CD4-positive, alpha-beta memory T cell (primary cell): ENCODE measurements at regions not wholly inside any gene's neighbourhood (a gene's known extent, or its start where the extent isn't known, plus 50 kb on each side); places are given as distances from the start of the nearest gene placed in this dataset.
A peak's percentile ranks its signal among the peaks of the same experiment; 100 is the strongest.

Source experiments
- CTCF ChIA-PET: fragments of 350-600 bp; sonication (Branson Sonifier 250); formaldehyde crosslinking; loops from one replicate; lab custom pipeline; 2021; ENCODE audit warnings: inconsistent platforms; ENCODE audit not compliant: partially characterized antibody; lab: Charles Lee
- POLR2A ChIA-PET: fragments of 350-600 bp; sonication (Branson Sonifier 250); formaldehyde crosslinking; loops from one replicate; lab custom pipeline; 2021; ENCODE audit not compliant: partially characterized antibody; lab: Charles Lee
- DNase-seq, 5 donors: peaks; one replicate each; pipeline versions ENCODE4 v3.0.0 to v3.0.0-alpha.2; 2020 to 2022; ENCODE audit warnings: mixed read lengths in 1 of 5
- H3K27ac ChIP-seq: one replicate; pipeline ENCODE4 v1.7.0; 2013; ENCODE audit warnings: low read depth, low read length
- H3K27me3 ChIP-seq: 2 replicates; pipeline ENCODE4 v1.7.0; 2013; ENCODE audit warnings: mild to moderate bottlenecking, low read length, moderate library complexity; ENCODE audit not compliant: insufficient read depth
- H3K36me3 ChIP-seq: 2 replicates; pipeline ENCODE4 v1.7.0; 2013; ENCODE audit warnings: mild to moderate bottlenecking, low read length, moderate library complexity; ENCODE audit not compliant: insufficient read depth
- H3K4me1 ChIP-seq: 2 replicates; pipeline ENCODE4 v1.7.0; 2013; ENCODE audit warnings: mild to moderate bottlenecking, low read length, moderate library complexity; ENCODE audit not compliant: insufficient read depth
- H3K4me3 ChIP-seq, 2 donors: one replicate each; pipeline ENCODE4 v1.7.0; 2013; ENCODE audit warnings: low read length in 2 of 2, mild to moderate bottlenecking in 1 of 2
- H3K9me3 ChIP-seq, 2 donors: one replicate each; pipeline ENCODE4 v1.7.0; 2013; ENCODE audit warnings: low read length in 2 of 2, control low read depth in 1 of 2; ENCODE audit not compliant: control insufficient read depth in 1 of 2
- H3K27ac Mint-ChIP-seq, 7 donors: one replicate each; pipeline ENCODE4 v1.8.0; 2020 to 2021; ENCODE audit warnings: mixed read lengths in 7 of 7, mild to moderate bottlenecking in 6 of 7, inconsistent platforms in 3 of 7, moderate library complexity in 3 of 7
- H3K27me3 Mint-ChIP-seq, 2 donors: one replicate each; pipeline ENCODE4 v1.8.0; 2020 to 2021; ENCODE audit warnings: mixed read lengths in 2 of 2
- H3K36me3 Mint-ChIP-seq, 2 donors: one replicate each; pipeline ENCODE4 v1.8.0; 2020 to 2021; ENCODE audit warnings: mixed read lengths in 2 of 2, inconsistent platforms in 1 of 2, mild to moderate bottlenecking in 1 of 2
- H3K4me1 Mint-ChIP-seq, 4 donors: one replicate each; pipeline ENCODE4 v1.8.0; 2020 to 2021; ENCODE audit warnings: mixed read lengths in 4 of 4, mild to moderate bottlenecking in 1 of 4
- H3K4me3 Mint-ChIP-seq, 8 donors: one replicate each; pipeline ENCODE4 v1.8.0; 2020 to 2021; ENCODE audit warnings: mixed read lengths in 8 of 8, mild to moderate bottlenecking in 7 of 8, moderate library complexity in 6 of 8, inconsistent platforms in 3 of 8
- H3K9me3 Mint-ChIP-seq, 8 donors: one replicate each; pipeline ENCODE4 v1.8.0; 2020 to 2021; ENCODE audit warnings: mixed read lengths in 8 of 8, mild to moderate bottlenecking in 5 of 8, inconsistent platforms in 3 of 8, moderate library complexity in 1 of 8
- intact Hi-C: fragments of 100-400 bp; cut with micrococcal nuclease; formaldehyde crosslinking; loops from one replicate; pipeline ENCODE4 v1.15.1; 2023

DNA sequence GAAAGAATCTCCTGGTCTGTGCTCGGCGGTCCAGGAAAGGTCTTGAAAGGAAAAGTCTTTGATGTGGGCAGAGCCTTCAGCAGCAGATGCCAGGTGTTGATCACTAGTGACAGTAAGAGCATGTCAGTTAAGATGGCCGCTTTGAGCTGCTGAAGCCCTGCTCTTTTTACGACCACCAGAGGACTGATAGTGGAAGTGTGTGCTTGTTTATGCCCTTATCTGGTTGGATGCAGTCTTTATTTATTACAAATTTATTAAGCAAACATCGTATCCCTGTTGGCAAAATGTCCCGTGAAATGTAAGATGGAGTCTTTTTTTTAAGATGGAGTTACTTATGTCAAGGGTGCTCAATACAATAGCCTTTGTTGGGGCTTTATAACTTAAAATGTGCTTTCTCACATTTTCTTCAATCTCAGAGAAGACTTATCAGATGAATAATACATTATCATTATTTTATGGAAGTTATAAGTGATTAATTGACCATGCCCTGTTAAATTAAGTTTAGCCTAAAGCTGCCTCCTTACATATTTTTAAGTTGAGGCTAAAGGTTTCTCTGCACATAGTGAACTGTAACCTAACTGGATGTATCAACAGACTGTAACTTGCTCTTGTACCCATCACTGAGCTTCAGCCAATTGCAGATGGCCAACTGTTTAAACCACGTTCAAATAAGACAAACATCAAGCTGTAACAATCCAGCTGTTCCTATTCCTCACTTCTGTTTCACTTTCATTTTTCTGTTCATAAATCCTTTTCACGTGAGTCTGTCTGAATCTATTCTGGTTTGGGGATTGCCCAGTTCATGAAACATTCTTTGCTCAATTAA is 97.4 kb upstream of the PIK3CG start:
- Mint-ChIP-seq H3K4me3 (peak overlapping the region; percentile 75 to 89 (median 79)), H3K4me1 (peaks cover 21 to 32% (median 26%) of the 10 kb centered on the region in 4 donors), H3K36me3 (no peaks in the 10 kb centered on the region), H3K27ac (peak overlapping the region; percentile 47 to 93 (median 82)), H3K9me3 (no peaks in the 10 kb centered on the region), H3K27me3 (no peaks in the 10 kb centered on the region)
- POLR2A ChIA-PET, result interaction anchor here (1.3 to 2.3 kb wide), 3 partner anchors 9 to 400 kb away, joined by 4 to 12 read pairs (median 9); partner anchors contain the start of genes HBP1 and PIK3CG
- H3K9me3 ChIP-seq, result no peaks in the 10 kb centered on the region
- H3K4me1 ChIP-seq, result peaks cover 24% of the 10 kb centered on the region
- CTCF ChIA-PET, result interaction anchor here (1.4 kb wide), 1 partner anchor 108 kb away, joined by 5 read pairs; the partner anchor contains the start of gene CCDC71L
- H3K36me3 ChIP-seq, result no peaks in the 10 kb centered on the region
- H3K4me3 ChIP-seq, result peak overlapping the region in 1 of 2 donors; percentile 22
- H3K27me3 ChIP-seq, result no peaks in the 10 kb centered on the region
- peak in 3 of 5 donors; percentile 8 to 50 (median 34) for DNase-seq
- intact Hi-C loops, result no loop called here
- no peak overlapping the region for H3K27ac ChIP-seq

DNA sequence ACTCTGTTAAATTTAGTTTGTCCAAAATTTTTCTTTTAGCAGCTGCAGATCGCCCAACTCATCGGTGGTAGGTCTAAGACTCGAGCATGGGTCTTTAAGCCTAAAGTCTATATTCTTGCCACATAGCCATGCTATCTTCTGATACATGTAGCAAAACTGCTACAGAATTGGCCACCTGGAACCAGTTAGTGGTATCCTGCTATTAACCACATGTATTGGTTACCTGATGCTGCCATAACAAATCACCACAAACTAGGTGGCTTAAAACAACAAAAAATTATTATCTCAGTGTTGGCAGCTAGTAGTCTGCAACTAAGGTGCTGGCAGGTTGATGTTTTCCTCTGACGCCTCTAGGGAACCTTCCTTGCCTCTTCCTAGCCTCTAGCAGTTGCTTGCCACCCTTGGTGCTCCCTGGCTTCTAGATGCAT is 96.7 kb upstream of the PIK3CG start:
- H3K36me3 ChIP-seq, result no peaks in the 10 kb centered on the region
- no peaks in the 10 kb centered on the region for H3K9me3 ChIP-seq
- CTCF ChIA-PET, result interaction anchor here (1.4 kb wide), 1 partner anchor 108 kb away, joined by 5 read pairs; the partner anchor contains the start of gene CCDC71L
- Mint-ChIP-seq H3K9me3 (no peaks in the 10 kb centered on the region), H3K4me3 (peak overlapping the region; percentile 75 to 89 (median 79)), H3K36me3 (no peaks in the 10 kb centered on the region), H3K27ac (peak overlapping the region; percentile 6 to 94 (median 82)), H3K27me3 (no peaks in the 10 kb centered on the region), H3K4me1 (peaks cover 21 to 32% (median 26%) of the 10 kb centered on the region in 4 donors)
- no peak overlapping the region for H3K27ac ChIP-seq
- peak overlapping the region in 1 of 2 donors; percentile 22 for H3K4me3 ChIP-seq
- POLR2A ChIA-PET, result interaction anchor here (1.3 to 2.3 kb wide), 3 partner anchors 10 to 400 kb away, joined by 4 to 12 read pairs (median 9); partner anchors contain the start of genes HBP1 and PIK3CG
- intact Hi-C loops, result no loop called here
- DNase-seq, result peak; percentile 34 to 54 (median 40)
- no peaks in the 10 kb centered on the region for H3K27me3 ChIP-seq
- peaks cover 24% of the 10 kb centered on the region for H3K4me1 ChIP-seq

DNA sequence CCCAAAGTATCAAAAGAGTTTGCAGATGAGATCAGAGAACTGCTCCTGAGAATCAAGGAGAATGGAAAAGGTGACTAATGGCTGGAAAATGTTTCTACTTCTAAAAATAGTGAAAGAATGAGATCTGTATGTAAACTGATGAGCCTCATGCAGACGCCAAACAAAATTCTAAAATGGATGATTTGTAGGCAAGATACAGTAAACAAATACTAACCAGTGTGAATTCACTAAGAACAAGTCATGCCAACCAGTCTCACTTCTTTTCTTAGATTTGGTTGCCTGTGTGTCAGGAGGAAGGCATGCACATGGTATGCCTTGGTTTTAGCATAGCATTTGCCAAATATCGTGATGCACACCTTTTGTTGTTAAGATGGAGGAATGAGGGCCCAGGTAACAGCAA is 94.9 kb upstream of the PIK3CG start:
- ChIA-PET CTCF (interaction anchor here (1.3 kb wide), 1 partner anchor 12 kb away, joined by 3 read pairs; no protein-coding TSS in a partner anchor), POLR2A (no interaction called here)
- no peaks in the 10 kb centered on the region for H3K36me3 ChIP-seq
- no peaks in the 10 kb centered on the region for H3K9me3 ChIP-seq
- H3K27me3 ChIP-seq, result no peaks in the 10 kb centered on the region
- no peak overlapping the region for H3K27ac ChIP-seq
- intact Hi-C loops, result no loop called here
- no peaks in the 10 kb centered on the region for H3K36me3 Mint-ChIP-seq
- no peaks in the 10 kb centered on the region for H3K27me3 Mint-ChIP-seq
- no peak for DNase-seq
- no peaks in the 10 kb centered on the region for H3K9me3 Mint-ChIP-seq
- no peak overlapping the region for H3K4me3 Mint-ChIP-seq
- peaks cover 21 to 32% (median 26%) of the 10 kb centered on the region in 4 donors for H3K4me1 Mint-ChIP-seq
- peak overlapping the region in 1 of 7 donors; percentile 16 for H3K27ac Mint-ChIP-seq
- no peak overlapping the region for H3K4me3 ChIP-seq
- H3K4me1 ChIP-seq, result peaks cover 24% of the 10 kb centered on the region

- DNase-seq, result no peak
- peaks cover 0 to 5% (median 0%) of the 10 kb centered on the region in 8 donors for H3K9me3 Mint-ChIP-seq
- intact Hi-C loops, result no loop called here
These were observed 92.4 kb upstream of the PIK3CG start for GRCh38 chr7:106772655-106773108.

DNA sequence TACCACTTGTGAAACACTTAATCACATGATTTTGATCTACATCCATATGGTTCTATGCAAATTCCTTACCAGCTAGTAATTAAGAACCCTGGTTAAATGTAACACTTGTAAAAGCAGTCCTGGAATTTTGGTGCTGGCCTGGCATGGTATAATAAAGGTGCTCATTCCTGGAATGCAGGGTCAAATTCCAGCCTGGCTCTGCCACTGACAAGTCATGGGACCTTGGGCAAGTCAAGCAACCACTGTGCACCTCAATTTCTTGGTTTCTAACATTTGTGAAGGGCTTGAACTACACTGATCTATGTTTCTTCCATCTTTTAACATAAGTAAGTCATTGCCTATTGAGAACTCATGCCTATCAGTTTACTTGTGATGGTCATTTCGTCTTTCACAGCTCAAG is 91.9 kb upstream of the PIK3CG start:
- H3K27me3 Mint-ChIP-seq, result peaks cover 0 to 5% of the 10 kb centered on the region in 2 donors
- no peak overlapping the region for H3K4me3 Mint-ChIP-seq
- Histone ChIP-seq H3K27ac (no peak overlapping the region), H3K4me3 (no peak overlapping the region), H3K4me1 (peaks cover 6% of the 10 kb centered on the region), H3K9me3 (no peaks in the 10 kb centered on the region), H3K36me3 (no peaks in the 10 kb centered on the region), H3K27me3 (no peaks in the 10 kb centered on the region)
- intact Hi-C loops, result no loop called here
- no peak overlapping the region for H3K27ac Mint-ChIP-seq
- ChIA-PET POLR2A (no interaction called here), CTCF (no interaction called here)
- H3K9me3 Mint-ChIP-seq, result peaks cover 0 to 5% (median 0%) of the 10 kb centered on the region in 8 donors
- peaks cover 4 to 9% (median 6%) of the 10 kb centered on the region in 4 donors for H3K4me1 Mint-ChIP-seq
- no peak for DNase-seq
- H3K36me3 Mint-ChIP-seq, result no peaks in the 10 kb centered on the region

More at GRCh38 chr7:106772655-106773108, 92.4 kb upstream of the PIK3CG start:
- Mint-ChIP-seq H3K36me3 (no peaks in the 10 kb centered on the region), H3K4me1 (peaks cover 8 to 14% (median 11%) of the 10 kb centered on the region in 4 donors), H3K4me3 (no peak overlapping the region), H3K27ac (no peak overlapping the region), H3K27me3 (peaks cover 0 to 5% of the 10 kb centered on the region in 2 donors)
- H3K4me1 ChIP-seq, result peaks cover 11% of the 10 kb centered on the region
- H3K4me3 ChIP-seq, result no peak overlapping the region
- H3K36me3 ChIP-seq, result no peaks in the 10 kb centered on the region
- no peaks in the 10 kb centered on the region for H3K9me3 ChIP-seq
- no peak overlapping the region for H3K27ac ChIP-seq
- ChIA-PET CTCF (no interaction called here), POLR2A (no interaction called here)
- no peaks in the 10 kb centered on the region for H3K27me3 ChIP-seq

GRCh38 chr7:106773721-106774120 is 91.4 kb upstream of the PIK3CG start:
- Histone ChIP-seq H3K4me1 (peaks cover under 1% of the 10 kb centered on the region), H3K36me3 (no peaks in the 10 kb centered on the region), H3K9me3 (no peaks in the 10 kb centered on the region), H3K27ac (no peak overlapping the region), H3K4me3 (no peak overlapping the region), H3K27me3 (no peaks in the 10 kb centered on the region)
- intact Hi-C loops, result no loop called here
- H3K4me1 Mint-ChIP-seq, result peaks cover 1 to 4% (median 2%) of the 10 kb centered on the region in 4 donors
- no peak overlapping the region for H3K4me3 Mint-ChIP-seq
- H3K27me3 Mint-ChIP-seq, result peaks cover 0 to 5% of the 10 kb centered on the region in 2 donors
- H3K36me3 Mint-ChIP-seq, result no peaks in the 10 kb centered on the region
- H3K9me3 Mint-ChIP-seq, result peaks cover 0 to 5% (median 0%) of the 10 kb centered on the region in 8 donors
- ChIA-PET CTCF (interaction anchor here (1.5 kb wide), 1 partner anchor 19 kb away, joined by 5 read pairs; no protein-coding TSS in a partner anchor), POLR2A (no interaction called here)
- H3K27ac Mint-ChIP-seq, result no peak overlapping the region
- DNase-seq, result no peak

- intact Hi-C loops, result no loop called here
- peaks cover 0 to 5% of the 10 kb centered on the region in 2 donors for H3K27me3 Mint-ChIP-seq
- Histone ChIP-seq H3K9me3 (no peaks in the 10 kb centered on the region), H3K27me3 (no peaks in the 10 kb centered on the region), H3K4me1 (no peaks in the 10 kb centered on the region), H3K4me3 (no peak overlapping the region), H3K36me3 (no peaks in the 10 kb centered on the region), H3K27ac (no peak overlapping the region)
- H3K9me3 Mint-ChIP-seq, result peaks cover 0 to 5% (median 0%) of the 10 kb centered on the region in 8 donors
- DNase-seq, result no peak
- H3K4me1 Mint-ChIP-seq, result peaks cover 0 to 2% (median under 1%) of the 10 kb centered on the region in 4 donors
- CTCF ChIA-PET, result interaction anchor here (1.5 kb wide), 1 partner anchor 19 kb away, joined by 5 read pairs; no protein-coding TSS in a partner anchor
- POLR2A ChIA-PET, result no interaction called here
- no peak overlapping the region for H3K27ac Mint-ChIP-seq
- no peaks in the 10 kb centered on the region for H3K36me3 Mint-ChIP-seq
- H3K4me3 Mint-ChIP-seq, result no peak overlapping the region
These were observed 90.8 kb upstream of the PIK3CG start for GRCh38 chr7:106774213-106774767.
